NCI-H1417 treated with DMSO at 0.1 percent for 48 hours (cell line): ENCODE measurements at regions not wholly inside any gene's neighbourhood (a gene's known extent, or its start where the extent isn't known, plus 50 kb on each side); places are given as distances from the start of the nearest gene placed in this dataset.
"Not testable (repeated sequence)": the region's sequence is repeated elsewhere in the genome, so short reads cannot be mapped to it uniquely, and the experiment has no call there.

Experiments used
- DNase-seq: peaks from one replicate; lab custom pipeline; 2025; lab: John Stamatoyannopoulos, UW

GRCh38 chr5:152694231-152694630, 289.2 kb upstream of the NMUR2 start:
- no peak for DNase-seq

GRCh38 chr5:152701305-152701949, 296.3 kb upstream of the NMUR2 start:
- DNase-seq: no peak

- DNase-seq: no peak
These were observed 299.2 kb upstream of the NMUR2 start for GRCh38 chr5:152704286-152704685.

GRCh38 chr5:152711801-152712388, 306.8 kb upstream of the NMUR2 start:
- DNase-seq: no peak

- no peak for DNase-seq
These were observed 312.3 kb upstream of the NMUR2 start for GRCh38 chr5:152717393-152717792.

- no peak for DNase-seq
These were observed 318.4 kb upstream of the NMUR2 start for GRCh38 chr5:152723482-152723881.

GRCh38 chr5:152730176-152730575, 325.1 kb upstream of the NMUR2 start:
- DNase-seq: no peak

- no peak for DNase-seq
These were observed 331.8 kb upstream of the NMUR2 start for GRCh38 chr5:152736906-152737305.

- DNase-seq: no peak
These were observed 334.8 kb upstream of the NMUR2 start for GRCh38 chr5:152739916-152740315.

- not testable (repeated sequence) for DNase-seq
These were observed 336.0 kb upstream of the NMUR2 start for GRCh38 chr5:152741126-152741525.

GRCh38 chr5:152787709-152788217, 382.7 kb upstream of the NMUR2 start:
- not testable (repeated sequence) for DNase-seq

GRCh38 chr5:152801886-152802285, 396.8 kb upstream of the NMUR2 start:
- DNase-seq: no peak

- DNase-seq: no peak
These were observed 399.1 kb upstream of the NMUR2 start for GRCh38 chr5:152804179-152804578.

- no peak for DNase-seq
These were observed 406.9 kb upstream of the NMUR2 start for GRCh38 chr5:152811988-152812387.

GRCh38 chr5:152813526-152813925, 408.4 kb upstream of the NMUR2 start:
- DNase-seq: no peak

GRCh38 chr5:152819891-152820290, 414.8 kb upstream of the NMUR2 start:
- no peak for DNase-seq

- DNase-seq: no peak
These were observed 419.2 kb upstream of the NMUR2 start for GRCh38 chr5:152824316-152824715.

- DNase-seq: no peak
These were observed 433.2 kb upstream of the NMUR2 start for GRCh38 chr5:152838241-152838786.

- DNase-seq: no peak
These were observed 439.6 kb upstream of the NMUR2 start for GRCh38 chr5:152844713-152845112.

GRCh38 chr5:152853361-152853760, 448.3 kb upstream of the NMUR2 start:
- DNase-seq: no peak

GRCh38 chr5:152855441-152855840, 450.4 kb upstream of the NMUR2 start:
- DNase-seq: no peak

GRCh38 chr5:152861231-152861630, 456.2 kb upstream of the NMUR2 start:
- DNase-seq: no peak

- no peak for DNase-seq
These were observed 459.4 kb upstream of the NMUR2 start for GRCh38 chr5:152864447-152864846.

GRCh38 chr5:152864991-152865390, 459.9 kb upstream of the NMUR2 start:
- no peak for DNase-seq
